Panc1 (cell line): ENCODE measurements at regions not wholly inside any gene's neighbourhood (a gene's known extent, or its start where the extent isn't known, plus 50 kb on each side); places are given as distances from the start of the nearest gene placed in this dataset.

ENCODE experiments used
- ATAC-seq: fragments of 200-7000 bp; cut with Tn5 transposase; 2 replicates; pipeline ENCODE4 v1.9.1; 2020; ENCODE audit warnings: mild to moderate bottlenecking, moderate library complexity
- BruUV-seq: library from RNA; stranded (reverse); fragments of 400-500 nt; replicated peaks from 2 replicates; lab custom pipeline; 2021; lab: Mats Ljungman, UMichigan
- CTCF ChIA-PET: fragments of 300-600 bp; sonication (Branson Sonifier 250); formaldehyde crosslinking; loops from one replicate; lab custom pipeline; 2022; ENCODE audit warnings: antibody characterized with exemption; lab: Charles Lee
- POLR2A ChIA-PET: fragments of 300-600 bp; sonication (Branson Sonifier 250); formaldehyde crosslinking; loops from one replicate; lab custom pipeline; 2022; ENCODE audit warnings: antibody characterized with exemption; lab: Charles Lee
- DNase-seq: peaks from one replicate; pipeline ENCODE4 v3.0.0-alpha.2; 2010; ENCODE audit warnings: low read depth, low spot score
- H3K27ac ChIP-seq: 2 replicates; pipeline ENCODE4 v1.5.1; 2011; ENCODE audit warnings: mild to moderate bottlenecking, low read length, inconsistent platforms
- H3K27me3 ChIP-seq: fragments of 200-500 bp; sonication (Bioruptor generic); 2 replicates; pipeline ENCODE4 v1.6.0; 2014; ENCODE audit warnings: low read length, inconsistent platforms; ENCODE audit not compliant: control insufficient read depth, insufficient read depth
- H3K36me3 ChIP-seq: fragments of 200-500 bp; sonication (Bioruptor generic); 2 replicates; pipeline ENCODE4 v1.5.1; 2014; ENCODE audit warnings: inconsistent platforms, mild to moderate bottlenecking, low read length, moderate library complexity; ENCODE audit not compliant: control insufficient read depth, insufficient read depth
- H3K4me1 ChIP-seq: 2 replicates; pipeline ENCODE4 v1.5.1; 2011; ENCODE audit warnings: inconsistent platforms, mild to moderate bottlenecking, low read length, moderate library complexity; ENCODE audit not compliant: control insufficient read depth, insufficient read depth
- H3K4me3 ChIP-seq, 2 experiments: 2 replicates each; pipeline ENCODE4 v1.5.1; 2011 to 2012; ENCODE audit warnings: low read depth in 2 of 2, low read length in 2 of 2, mild to moderate bottlenecking in 2 of 2, inconsistent platforms in 1 of 2, moderate library complexity in 1 of 2
- H3K9me3 ChIP-seq: fragments of 200-500 bp; sonication (Bioruptor generic); 2 replicates; pipeline ENCODE4 v1.5.1; 2014; ENCODE audit warnings: low read depth, mild to moderate bottlenecking, inconsistent platforms, low read length, moderate library complexity; ENCODE audit not compliant: control insufficient read depth, insufficient read depth
- CTCF ChIP-seq: fragments of 450-650 bp; IDR thresholded peaks from 2 replicates; pipeline ENCODE4 v1.5.1; 2017; ENCODE audit warnings: mild to moderate bottlenecking
- POLR2AphosphoS5 ChIP-seq: IDR thresholded peaks from 2 replicates; pipeline ENCODE4 v1.6.1; 2012; ENCODE audit warnings: mild to moderate bottlenecking, low read depth, low read length, moderate library complexity
- SIN3A ChIP-seq: IDR thresholded peaks from 2 replicates; pipeline ENCODE4 v1.6.1; 2012; ENCODE audit warnings: low read depth, mild to moderate bottlenecking, low read length, moderate library complexity, borderline replicate concordance; ENCODE audit not compliant: insufficient read depth
- TCF7L2 ChIP-seq: IDR thresholded peaks from 2 replicates; pipeline ENCODE4 v1.6.1; 2011; ENCODE audit warnings: mild to moderate bottlenecking, low read depth, low read length, inconsistent platforms
- in situ Hi-C: cut with HindIII; loops from 2 replicates; pipeline ENCODE4 v1.10.0; 2016; ENCODE audit warnings: low sequenced_read_pairs, low pct_unique_long_range_greater_than_20kb
- intact Hi-C: fragments of 100-400 bp; cut with micrococcal nuclease; formaldehyde crosslinking; loops from one replicate; pipeline ENCODE4 v1.10.0; 2022; ENCODE audit not compliant: unreplicated experiment
- TF ChIP-seq, protein P1 (sequence below), 2 experiments: IDR thresholded peaks; 2 replicates each; pipeline ENCODE4 v1.6.1; 2011 to 2012; ENCODE audit warnings: low read depth in 2 of 2, control low read depth in 1 of 2, low read length in 1 of 2, mild to moderate bottlenecking in 1 of 2, moderate library complexity in 1 of 2; ENCODE audit not compliant: insufficient read depth in 1 of 2

- no peaks in the 10 kb centered on the region for H3K27me3 ChIP-seq
- intact Hi-C loops (no loop called here), in situ Hi-C loops (no loop called here)
- no peaks in the 10 kb centered on the region for H3K9me3 ChIP-seq
- POLR2A ChIA-PET, result no interaction called here
- H3K4me3 ChIP-seq, result no peak overlapping the region
- no peaks in the 10 kb centered on the region for H3K4me1 ChIP-seq
- BruUV-seq, result no TSS peak
- DNase-seq, result no peak
- H3K27ac ChIP-seq, result no peak overlapping the region
- CTCF ChIA-PET, result no interaction called here
- TF ChIP-seq SIN3A (no peak), POLR2AphosphoS5 (no peak), CTCF (no peak), TCF7L2 (no peak)
- TF ChIP-seq, protein P1, sequence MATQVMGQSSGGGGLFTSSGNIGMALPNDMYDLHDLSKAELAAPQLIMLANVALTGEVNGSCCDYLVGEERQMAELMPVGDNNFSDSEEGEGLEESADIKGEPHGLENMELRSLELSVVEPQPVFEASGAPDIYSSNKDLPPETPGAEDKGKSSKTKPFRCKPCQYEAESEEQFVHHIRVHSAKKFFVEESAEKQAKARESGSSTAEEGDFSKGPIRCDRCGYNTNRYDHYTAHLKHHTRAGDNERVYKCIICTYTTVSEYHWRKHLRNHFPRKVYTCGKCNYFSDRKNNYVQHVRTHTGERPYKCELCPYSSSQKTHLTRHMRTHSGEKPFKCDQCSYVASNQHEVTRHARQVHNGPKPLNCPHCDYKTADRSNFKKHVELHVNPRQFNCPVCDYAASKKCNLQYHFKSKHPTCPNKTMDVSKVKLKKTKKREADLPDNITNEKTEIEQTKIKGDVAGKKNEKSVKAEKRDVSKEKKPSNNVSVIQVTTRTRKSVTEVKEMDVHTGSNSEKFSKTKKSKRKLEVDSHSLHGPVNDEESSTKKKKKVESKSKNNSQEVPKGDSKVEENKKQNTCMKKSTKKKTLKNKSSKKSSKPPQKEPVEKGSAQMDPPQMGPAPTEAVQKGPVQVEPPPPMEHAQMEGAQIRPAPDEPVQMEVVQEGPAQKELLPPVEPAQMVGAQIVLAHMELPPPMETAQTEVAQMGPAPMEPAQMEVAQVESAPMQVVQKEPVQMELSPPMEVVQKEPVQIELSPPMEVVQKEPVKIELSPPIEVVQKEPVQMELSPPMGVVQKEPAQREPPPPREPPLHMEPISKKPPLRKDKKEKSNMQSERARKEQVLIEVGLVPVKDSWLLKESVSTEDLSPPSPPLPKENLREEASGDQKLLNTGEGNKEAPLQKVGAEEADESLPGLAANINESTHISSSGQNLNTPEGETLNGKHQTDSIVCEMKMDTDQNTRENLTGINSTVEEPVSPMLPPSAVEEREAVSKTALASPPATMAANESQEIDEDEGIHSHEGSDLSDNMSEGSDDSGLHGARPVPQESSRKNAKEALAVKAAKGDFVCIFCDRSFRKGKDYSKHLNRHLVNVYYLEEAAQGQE (IDR thresholded peaks at IDR 0.05; ENCODE audit: insufficient read depth in 1 of 2, low read depth in 2 of 2, low read length in 1 of 2), result no peak
- H3K36me3 ChIP-seq, result no peaks in the 10 kb centered on the region
- no peak for ATAC-seq
Measured at GRCh38 chr2:143885461-143885860, 634.5 kb downstream of the ZEB2 start.

- intact Hi-C loops, result no loop called here
- CTCF ChIA-PET, result no interaction called here
- BruUV-seq, result no TSS peak
Measured at GRCh38 chr2:143881246-143881645, 638.7 kb downstream of the ZEB2 start.

More at GRCh38 chr2:143881246-143881645, 638.7 kb downstream of the ZEB2 start:
- H3K4me3 ChIP-seq, result no peak overlapping the region
- H3K4me1 ChIP-seq, result no peaks in the 10 kb centered on the region
- H3K27me3 ChIP-seq, result no peaks in the 10 kb centered on the region
- POLR2A ChIA-PET, result no interaction called here
- no peaks in the 10 kb centered on the region for H3K9me3 ChIP-seq
- in situ Hi-C loops, result no loop called here
- DNase-seq (no peak), ATAC-seq (no peak)
- H3K27ac ChIP-seq, result no peak overlapping the region
- no peaks in the 10 kb centered on the region for H3K36me3 ChIP-seq
- TF ChIP-seq SIN3A (no peak), CTCF (no peak)
- TF ChIP-seq, protein P1 (IDR thresholded peaks at IDR 0.05; ENCODE audit: insufficient read depth in 1 of 2, low read depth in 2 of 2, low read length in 1 of 2), result no peak
